ENCODE measurements at regions not wholly inside any gene's neighbourhood (a gene's known extent, or its start where the extent isn't known, plus 50 kb on each side); places are given as distances from the start of the nearest gene placed in this dataset.

- Mint-ChIP-seq H3K4me1 (ENCODE audit: low read depth) (no peaks in the 10 kb centered on the region), H3K9me3 (no peaks in the 10 kb centered on the region), H3K4me3 (no peak overlapping the region), H3K27me3 (ENCODE audit: low read depth) (peaks cover 17% of the 10 kb centered on the region), H3K36me3 (ENCODE audit: low read depth) (no peaks in the 10 kb centered on the region), H3K27ac (no peak overlapping the region)
These were observed 105.0 kb upstream of the TLE3 start for GRCh38 chr15:70202756-70203155.

GRCh38 chr15:70201425-70201775 lies 103.7 kb upstream of the TLE3 start:
- no peak overlapping the region for H3K4me3 Mint-ChIP-seq
- H3K27me3 Mint-ChIP-seq (ENCODE audit: low read depth), result peaks cover 12% of the 10 kb centered on the region
- no peaks in the 10 kb centered on the region for H3K9me3 Mint-ChIP-seq
- H3K27ac Mint-ChIP-seq, result no peak overlapping the region
- no peaks in the 10 kb centered on the region for H3K4me1 Mint-ChIP-seq (ENCODE audit: low read depth)
- no peaks in the 10 kb centered on the region for H3K36me3 Mint-ChIP-seq (ENCODE audit: low read depth)

- H3K9me3 Mint-ChIP-seq, result no peaks in the 10 kb centered on the region
- H3K36me3 Mint-ChIP-seq (ENCODE audit: low read depth), result no peaks in the 10 kb centered on the region
- no peaks in the 10 kb centered on the region for H3K4me1 Mint-ChIP-seq (ENCODE audit: low read depth)
- peaks cover 8% of the 10 kb centered on the region for H3K27me3 Mint-ChIP-seq (ENCODE audit: low read depth)
- H3K4me3 Mint-ChIP-seq, result no peak overlapping the region
- H3K27ac Mint-ChIP-seq, result no peak overlapping the region
These were observed 103.1 kb upstream of the TLE3 start for GRCh38 chr15:70200511-70201424.

- Mint-ChIP-seq H3K9me3 (no peaks in the 10 kb centered on the region), H3K36me3 (ENCODE audit: low read depth) (no peaks in the 10 kb centered on the region), H3K4me3 (no peak overlapping the region), H3K4me1 (ENCODE audit: low read depth) (no peaks in the 10 kb centered on the region), H3K27ac (no peak overlapping the region), H3K27me3 (ENCODE audit: low read depth) (peaks cover 7% of the 10 kb centered on the region)
These were observed 102.1 kb upstream of the TLE3 start for GRCh38 chr15:70199540-70200410.

- Mint-ChIP-seq H3K9me3 (no peaks in the 10 kb centered on the region), H3K4me1 (ENCODE audit: low read depth) (no peaks in the 10 kb centered on the region), H3K27ac (no peak overlapping the region), H3K36me3 (ENCODE audit: low read depth) (no peaks in the 10 kb centered on the region), H3K4me3 (no peak overlapping the region), H3K27me3 (ENCODE audit: low read depth) (peaks cover 9% of the 10 kb centered on the region)
These were observed 101.4 kb upstream of the TLE3 start for GRCh38 chr15:70199124-70199482.

- Mint-ChIP-seq H3K4me1 (ENCODE audit: low read depth) (no peaks in the 10 kb centered on the region), H3K27me3 (ENCODE audit: low read depth) (peaks cover 9% of the 10 kb centered on the region)
These were observed 100.9 kb upstream of the TLE3 start for GRCh38 chr15:70198441-70199123.

GRCh38 chr15:70197945-70198361 lies 100.2 kb upstream of the TLE3 start:
- Mint-ChIP-seq H3K36me3 (ENCODE audit: low read depth) (no peaks in the 10 kb centered on the region), H3K4me3 (no peak overlapping the region), H3K27ac (no peak overlapping the region), H3K27me3 (ENCODE audit: low read depth) (peaks cover 15% of the 10 kb centered on the region), H3K4me1 (ENCODE audit: low read depth) (no peaks in the 10 kb centered on the region), H3K9me3 (no peaks in the 10 kb centered on the region)

More at GRCh38 chr15:70198441-70199123, 100.9 kb upstream of the TLE3 start:
- H3K4me3 Mint-ChIP-seq, result no peak overlapping the region
- no peak overlapping the region for H3K27ac Mint-ChIP-seq
- no peaks in the 10 kb centered on the region for H3K36me3 Mint-ChIP-seq (ENCODE audit: low read depth)
- H3K9me3 Mint-ChIP-seq, result no peaks in the 10 kb centered on the region

GRCh38 chr15:70197318-70197944 lies 99.7 kb upstream of the TLE3 start:
- H3K4me1 Mint-ChIP-seq (ENCODE audit: low read depth), result no peaks in the 10 kb centered on the region
- H3K27ac Mint-ChIP-seq, result no peak overlapping the region
- no peaks in the 10 kb centered on the region for H3K9me3 Mint-ChIP-seq
- H3K36me3 Mint-ChIP-seq (ENCODE audit: low read depth), result no peaks in the 10 kb centered on the region
- no peak overlapping the region for H3K4me3 Mint-ChIP-seq
- peaks cover 14% of the 10 kb centered on the region for H3K27me3 Mint-ChIP-seq (ENCODE audit: low read depth)

GRCh38 chr15:70196372-70197316 lies 98.9 kb upstream of the TLE3 start:
- peaks cover 16% of the 10 kb centered on the region for H3K27me3 Mint-ChIP-seq (ENCODE audit: low read depth)
- no peaks in the 10 kb centered on the region for H3K9me3 Mint-ChIP-seq
- H3K36me3 Mint-ChIP-seq (ENCODE audit: low read depth), result no peaks in the 10 kb centered on the region
- H3K27ac Mint-ChIP-seq, result no peak overlapping the region
- no peak overlapping the region for H3K4me3 Mint-ChIP-seq
- H3K4me1 Mint-ChIP-seq (ENCODE audit: low read depth), result no peaks in the 10 kb centered on the region

- H3K27me3 Mint-ChIP-seq (ENCODE audit: low read depth), result peaks cover 16% of the 10 kb centered on the region
- H3K4me3 Mint-ChIP-seq, result no peak overlapping the region
- H3K27ac Mint-ChIP-seq, result no peak overlapping the region
- H3K4me1 Mint-ChIP-seq (ENCODE audit: low read depth), result no peaks in the 10 kb centered on the region
- no peaks in the 10 kb centered on the region for H3K9me3 Mint-ChIP-seq
- H3K36me3 Mint-ChIP-seq (ENCODE audit: low read depth), result no peaks in the 10 kb centered on the region
These were observed 98.0 kb upstream of the TLE3 start for GRCh38 chr15:70195587-70196305.

GRCh38 chr15:70195171-70195570 lies 97.5 kb upstream of the TLE3 start:
- H3K9me3 Mint-ChIP-seq, result no peaks in the 10 kb centered on the region
- no peaks in the 10 kb centered on the region for H3K4me1 Mint-ChIP-seq (ENCODE audit: low read depth)
- H3K27ac Mint-ChIP-seq, result no peak overlapping the region
- H3K36me3 Mint-ChIP-seq (ENCODE audit: low read depth), result no peaks in the 10 kb centered on the region
- peaks cover 16% of the 10 kb centered on the region for H3K27me3 Mint-ChIP-seq (ENCODE audit: low read depth)
- no peak overlapping the region for H3K4me3 Mint-ChIP-seq

- no peak overlapping the region for H3K4me3 Mint-ChIP-seq
- H3K27ac Mint-ChIP-seq, result no peak overlapping the region
- no peaks in the 10 kb centered on the region for H3K4me1 Mint-ChIP-seq (ENCODE audit: low read depth)
- no peaks in the 10 kb centered on the region for H3K36me3 Mint-ChIP-seq (ENCODE audit: low read depth)
- no peaks in the 10 kb centered on the region for H3K9me3 Mint-ChIP-seq
- peaks cover 16% of the 10 kb centered on the region for H3K27me3 Mint-ChIP-seq (ENCODE audit: low read depth)
These were observed 96.5 kb upstream of the TLE3 start for GRCh38 chr15:70194266-70194665.

GRCh38 chr15:70193734-70194133 lies 96.0 kb upstream of the TLE3 start:
- Mint-ChIP-seq H3K4me3 (no peak overlapping the region), H3K27ac (no peak overlapping the region), H3K27me3 (ENCODE audit: low read depth) (peaks cover 16% of the 10 kb centered on the region), H3K4me1 (ENCODE audit: low read depth) (no peaks in the 10 kb centered on the region), H3K9me3 (no peaks in the 10 kb centered on the region), H3K36me3 (ENCODE audit: low read depth) (no peaks in the 10 kb centered on the region)
